HT-29 (cell line): ENCODE measurements at regions not wholly inside any gene's neighbourhood (a gene's known extent, or its start where the extent isn't known, plus 50 kb on each side); places are given as distances from the start of the nearest gene placed in this dataset.

ENCODE experiments used
- DNase-seq: peaks from one replicate; pipeline ENCODE4 v3.0.0-alpha.2; 2015; ENCODE audit warnings: low spot score

GRCh38 chr4:71930459-71930858, 101.3 kb upstream of the NPFFR2 start:
- DNase-seq: no peak

- no peak for DNase-seq
Observed at GRCh38 chr4:71932941-71933340, 98.9 kb upstream of the NPFFR2 start.

- DNase-seq: no peak
Observed at GRCh38 chr4:71938776-71939175, 93.0 kb upstream of the NPFFR2 start.

GRCh38 chr4:71941001-71941400, 90.8 kb upstream of the NPFFR2 start:
- peak; percentile 34 for DNase-seq

- no peak for DNase-seq
Observed at GRCh38 chr4:71944956-71945355, 86.8 kb upstream of the NPFFR2 start.

GRCh38 chr4:71945791-71946190, 86.0 kb upstream of the NPFFR2 start:
- no peak for DNase-seq

GRCh38 chr4:71958978-71959377, 72.8 kb upstream of the NPFFR2 start:
- DNase-seq: no peak

- no peak for DNase-seq
Observed at GRCh38 chr4:71962622-71963264, 69.1 kb upstream of the NPFFR2 start.

GRCh38 chr4:71974681-71975080, 57.1 kb upstream of the NPFFR2 start:
- DNase-seq: no peak

- DNase-seq: no peak
Observed at GRCh38 chr4:71976523-71976922, 55.3 kb upstream of the NPFFR2 start.

- DNase-seq: no peak
Observed at GRCh38 chr4:71978210-71978835, 53.5 kb upstream of the NPFFR2 start.

- no peak for DNase-seq
Observed at GRCh38 chr4:71980976-71981375, 50.8 kb upstream of the NPFFR2 start.
